WERI-Rb-1 (cell line): ENCODE measurements at regions not wholly inside any gene's neighbourhood (a gene's known extent, or its start where the extent isn't known, plus 50 kb on each side); places are given as distances from the start of the nearest gene placed in this dataset.

Experiments used
- DNase-seq: peaks from one replicate; pipeline ENCODE4 v3.0.0-alpha.2; 2020
- H3K27ac ChIP-seq: fragments of 250-450 bp; sonication (Bioruptor Pico); 2 replicates; pipeline ENCODE4 v1.5.1; 2020; ENCODE audit warnings: mild to moderate bottlenecking, moderate library complexity
- H3K27me3 ChIP-seq: fragments of 250-450 bp; sonication (Bioruptor Pico); 2 replicates; pipeline ENCODE4 v1.5.1; 2021; ENCODE audit warnings: mild to moderate bottlenecking, low read depth, moderate library complexity; ENCODE audit not compliant: insufficient read depth, severe bottlenecking
- H3K36me3 ChIP-seq: fragments of 250-450 bp; sonication (Bioruptor Pico); 2 replicates; pipeline ENCODE4 v1.5.1; 2020; ENCODE audit warnings: mild to moderate bottlenecking, moderate library complexity
- H3K4me3 ChIP-seq: 2 replicates; pipeline ENCODE4 v1.5.1; 2011; ENCODE audit warnings: low read depth, mild to moderate bottlenecking, control low read depth, low read length
- H3K9me3 ChIP-seq: fragments of 250-450 bp; sonication (Bioruptor Pico); 2 replicates; pipeline ENCODE4 v1.5.1; 2021; ENCODE audit warnings: mild to moderate bottlenecking, moderate library complexity; ENCODE audit not compliant: severe bottlenecking
- TF ChIP-seq, protein P1 (sequence below): IDR thresholded peaks from 2 replicates; pipeline ENCODE4 v1.5.1; 2011; ENCODE audit warnings: low read depth, mild to moderate bottlenecking, control low read depth, inconsistent platforms, low read length

DNA sequence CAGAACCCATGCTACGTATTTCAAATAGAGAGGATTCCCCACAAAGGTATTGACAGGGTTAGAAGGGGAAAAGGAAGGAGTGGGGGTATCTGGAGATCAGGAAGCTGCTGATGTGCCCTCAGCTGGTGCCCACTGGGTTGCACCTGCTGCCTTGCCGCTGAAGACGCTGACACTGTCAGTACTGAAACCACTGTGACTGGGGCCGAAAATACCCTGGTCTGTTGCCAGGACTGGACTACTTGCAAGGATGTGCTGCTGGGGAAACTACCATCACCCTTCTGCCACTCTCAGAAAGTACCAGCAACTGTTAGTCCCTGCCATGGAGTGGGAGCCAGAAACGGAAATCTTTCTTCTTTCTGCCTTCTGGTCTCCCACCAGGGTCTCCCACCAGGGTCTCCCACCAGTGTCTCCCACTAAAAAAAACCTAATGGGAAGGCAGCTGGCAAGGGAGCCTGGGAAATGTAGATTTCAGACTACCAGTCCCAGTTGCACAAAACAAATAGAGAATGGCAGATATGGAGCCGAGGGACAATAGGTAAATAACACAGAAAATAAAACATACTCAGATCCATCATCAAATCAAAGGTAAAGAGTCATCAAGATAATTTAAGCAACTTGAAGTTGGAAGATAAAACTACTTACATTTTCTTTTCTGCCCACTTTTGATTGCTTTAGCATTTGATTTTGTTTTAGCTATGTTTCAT is 204.8 kb downstream of the TPBG start:
- no peak for DNase-seq
- Histone ChIP-seq H3K4me3 (no peak overlapping the region), H3K27me3 (no peaks in the 10 kb centered on the region), H3K9me3 (no peaks in the 10 kb centered on the region), H3K36me3 (no peaks in the 10 kb centered on the region), H3K27ac (no peak overlapping the region)
- TF ChIP-seq, protein P1, sequence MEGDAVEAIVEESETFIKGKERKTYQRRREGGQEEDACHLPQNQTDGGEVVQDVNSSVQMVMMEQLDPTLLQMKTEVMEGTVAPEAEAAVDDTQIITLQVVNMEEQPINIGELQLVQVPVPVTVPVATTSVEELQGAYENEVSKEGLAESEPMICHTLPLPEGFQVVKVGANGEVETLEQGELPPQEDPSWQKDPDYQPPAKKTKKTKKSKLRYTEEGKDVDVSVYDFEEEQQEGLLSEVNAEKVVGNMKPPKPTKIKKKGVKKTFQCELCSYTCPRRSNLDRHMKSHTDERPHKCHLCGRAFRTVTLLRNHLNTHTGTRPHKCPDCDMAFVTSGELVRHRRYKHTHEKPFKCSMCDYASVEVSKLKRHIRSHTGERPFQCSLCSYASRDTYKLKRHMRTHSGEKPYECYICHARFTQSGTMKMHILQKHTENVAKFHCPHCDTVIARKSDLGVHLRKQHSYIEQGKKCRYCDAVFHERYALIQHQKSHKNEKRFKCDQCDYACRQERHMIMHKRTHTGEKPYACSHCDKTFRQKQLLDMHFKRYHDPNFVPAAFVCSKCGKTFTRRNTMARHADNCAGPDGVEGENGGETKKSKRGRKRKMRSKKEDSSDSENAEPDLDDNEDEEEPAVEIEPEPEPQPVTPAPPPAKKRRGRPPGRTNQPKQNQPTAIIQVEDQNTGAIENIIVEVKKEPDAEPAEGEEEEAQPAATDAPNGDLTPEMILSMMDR: no peak

DNA sequence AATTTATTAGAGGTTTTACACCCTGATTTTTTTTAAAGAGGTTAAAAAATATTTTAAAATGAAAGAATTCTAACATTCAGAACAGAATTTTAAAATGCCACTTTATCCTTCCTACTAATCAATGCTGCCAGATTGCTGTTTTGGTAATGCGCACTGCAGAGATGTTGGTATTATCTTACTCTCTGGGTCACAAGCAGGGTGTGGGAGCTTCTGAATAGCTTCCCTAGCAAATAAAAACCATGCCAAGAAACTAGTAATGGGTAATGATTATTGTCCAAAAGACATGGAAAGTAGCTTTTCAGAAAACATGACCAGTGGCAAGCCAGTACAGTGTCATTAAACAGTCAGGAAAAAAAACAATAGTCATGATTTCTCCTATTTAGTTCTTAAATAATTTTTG is 205.4 kb downstream of the TPBG start:
- TF ChIP-seq, protein P1: no peak
- H3K27me3 ChIP-seq: no peaks in the 10 kb centered on the region
- no peaks in the 10 kb centered on the region for H3K9me3 ChIP-seq
- no peaks in the 10 kb centered on the region for H3K36me3 ChIP-seq
- DNase-seq: no peak
- no peak overlapping the region for H3K4me3 ChIP-seq
- H3K27ac ChIP-seq: no peak overlapping the region

DNA sequence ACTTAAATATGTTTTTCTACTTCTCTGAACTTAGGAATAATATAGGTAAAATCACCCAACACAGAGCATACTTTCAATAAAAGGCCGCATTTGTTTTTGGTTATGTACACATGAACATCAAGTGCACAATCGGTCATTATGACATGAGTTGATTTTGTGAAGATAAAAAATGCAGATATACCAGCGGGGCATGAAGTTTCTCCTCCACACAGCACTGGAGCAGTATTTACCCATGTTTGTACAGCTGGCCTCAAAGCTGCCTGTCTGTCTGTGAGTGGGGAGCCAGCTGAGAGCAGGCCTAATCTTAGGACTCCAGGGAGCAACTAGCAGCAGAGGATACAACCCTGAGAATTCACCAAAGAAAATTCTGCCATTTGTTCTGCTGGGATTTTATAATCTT is 206.5 kb downstream of the TPBG start:
- no peak overlapping the region for H3K4me3 ChIP-seq
- TF ChIP-seq, protein P1: no peak
- no peak overlapping the region for H3K27ac ChIP-seq
- DNase-seq: no peak
- H3K36me3 ChIP-seq: no peaks in the 10 kb centered on the region
- H3K9me3 ChIP-seq: no peaks in the 10 kb centered on the region
- no peaks in the 10 kb centered on the region for H3K27me3 ChIP-seq

DNA sequence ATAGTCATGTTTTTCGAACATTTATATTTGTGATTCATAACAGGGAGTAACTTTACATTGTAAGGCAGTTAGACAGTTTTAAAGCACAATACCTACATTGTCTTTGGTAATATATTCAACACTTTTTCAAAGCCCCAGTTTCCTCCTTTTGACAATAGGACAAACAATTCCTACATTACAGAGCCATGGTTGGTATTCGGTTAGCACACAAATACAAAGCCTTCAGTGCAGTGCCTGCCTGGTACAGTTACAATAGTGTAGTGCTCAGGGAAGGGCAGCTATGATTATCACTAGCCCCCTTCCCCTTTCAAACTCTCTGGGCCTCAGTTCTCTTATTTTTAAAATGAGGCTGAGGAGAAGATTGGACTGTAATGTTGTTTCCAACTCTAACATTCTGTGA is 207.8 kb downstream of the TPBG start:
- DNase-seq: no peak
- TF ChIP-seq, protein P1: no peak
- no peak overlapping the region for H3K4me3 ChIP-seq

DNA sequence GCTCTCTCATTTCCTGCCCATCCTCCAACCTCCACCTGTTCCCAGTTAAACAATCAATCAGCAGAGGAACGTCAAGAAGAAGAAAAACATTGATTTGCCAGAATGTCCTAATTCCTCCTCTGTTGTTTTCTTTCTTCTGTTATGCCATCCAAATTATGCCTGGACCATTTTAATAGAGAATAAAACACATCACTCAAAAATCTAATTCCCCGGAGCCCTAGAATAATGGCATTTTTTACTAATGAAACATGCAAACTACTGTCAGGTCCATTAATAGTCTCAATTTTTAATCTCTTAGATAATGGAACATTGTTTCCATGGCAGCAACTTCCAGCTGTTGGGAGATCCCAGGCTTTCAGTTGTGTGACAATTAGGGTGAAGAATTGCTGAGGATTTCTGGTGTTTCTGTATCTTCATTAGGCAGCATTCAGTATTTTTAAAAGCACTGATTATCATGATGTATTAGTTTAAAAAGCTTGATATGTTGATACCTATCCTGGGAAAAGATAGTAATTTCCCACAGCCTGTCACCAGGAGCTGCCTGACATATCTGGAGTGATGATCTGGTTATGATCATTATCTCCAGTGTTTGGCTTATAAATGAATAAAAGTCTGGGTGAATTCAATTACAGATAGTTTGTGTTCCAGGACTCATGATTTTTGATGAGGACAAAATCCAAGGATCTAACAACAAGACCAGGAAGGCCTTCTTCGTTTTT is 209.8 kb downstream of the TPBG start:
- no peak for DNase-seq
- Histone ChIP-seq H3K4me3 (no peak overlapping the region), H3K27ac (no peak overlapping the region), H3K36me3 (no peaks in the 10 kb centered on the region), H3K9me3 (no peaks in the 10 kb centered on the region), H3K27me3 (no peaks in the 10 kb centered on the region)
- TF ChIP-seq, protein P1: no peak

More for the DNA sequence above, 207.8 kb downstream of the TPBG start:
- no peaks in the 10 kb centered on the region for H3K9me3 ChIP-seq
- no peaks in the 10 kb centered on the region for H3K27me3 ChIP-seq
- no peaks in the 10 kb centered on the region for H3K36me3 ChIP-seq
- H3K27ac ChIP-seq: no peak overlapping the region

DNA sequence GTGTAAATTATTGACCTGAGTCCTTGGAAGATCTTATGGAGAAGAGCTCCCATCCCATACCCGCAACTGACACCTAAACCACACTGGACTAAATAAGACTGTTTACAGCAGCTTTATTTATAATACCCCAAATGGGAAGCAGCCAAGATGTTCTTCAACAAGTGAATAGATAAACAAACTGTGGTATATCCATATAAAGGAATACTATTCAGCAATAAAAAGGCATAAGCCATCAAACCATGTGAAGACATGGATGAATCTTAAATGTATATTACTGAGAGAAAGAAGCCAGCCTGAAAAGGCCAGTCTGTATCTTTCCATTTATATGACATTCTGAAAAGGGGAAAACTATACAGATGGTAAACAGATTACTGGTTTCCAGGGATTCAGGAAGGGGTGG is 212.7 kb downstream of the TPBG start:
- TF ChIP-seq, protein P1: no peak
- Histone ChIP-seq H3K4me3 (no peak overlapping the region), H3K27ac (no peak overlapping the region), H3K27me3 (no peaks in the 10 kb centered on the region), H3K9me3 (no peaks in the 10 kb centered on the region), H3K36me3 (no peaks in the 10 kb centered on the region)
- DNase-seq: no peak
